Astrocyte (in vitro differentiated cells and primary cell): ENCODE measurements at regions not wholly inside any gene's neighbourhood (a gene's known extent, or its start where the extent isn't known, plus 50 kb on each side); places are given as distances from the start of the nearest gene placed in this dataset.

Experiments
- EZH2 ChIP-seq: IDR thresholded peaks from 2 replicates; pipeline ENCODE4 v1.6.1; 2012; ENCODE audit warnings: mild to moderate bottlenecking, low read length, inconsistent platforms; ENCODE audit not compliant: insufficient read depth
- TF ChIP-seq, protein P1 (sequence below): IDR thresholded peaks from 2 replicates; pipeline ENCODE4 v1.5.1; 2011; ENCODE audit warnings: low read depth, mild to moderate bottlenecking, inconsistent platforms, low read length, moderate library complexity; ENCODE audit not compliant: insufficient read depth

DNA sequence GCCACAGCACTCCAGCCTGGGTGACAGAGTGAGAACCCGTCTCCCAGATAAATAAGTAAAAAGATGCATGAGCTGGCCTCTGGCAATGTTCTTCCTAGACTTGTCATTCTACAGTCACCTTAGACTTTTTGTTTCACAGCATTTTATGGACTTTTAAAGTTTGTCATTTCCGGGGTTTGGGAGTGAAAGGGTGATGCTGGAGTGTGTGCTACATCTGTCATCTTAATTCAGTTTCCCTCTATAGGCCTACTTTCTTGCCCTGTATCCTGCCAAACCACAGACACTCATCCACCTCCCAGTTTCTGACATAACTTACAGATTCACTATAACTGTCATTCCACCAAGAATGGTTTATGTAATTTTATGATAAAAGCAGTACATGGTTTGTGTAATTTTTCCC is 166.7 kb upstream of the PARP11 start:
- TF ChIP-seq, protein P1, sequence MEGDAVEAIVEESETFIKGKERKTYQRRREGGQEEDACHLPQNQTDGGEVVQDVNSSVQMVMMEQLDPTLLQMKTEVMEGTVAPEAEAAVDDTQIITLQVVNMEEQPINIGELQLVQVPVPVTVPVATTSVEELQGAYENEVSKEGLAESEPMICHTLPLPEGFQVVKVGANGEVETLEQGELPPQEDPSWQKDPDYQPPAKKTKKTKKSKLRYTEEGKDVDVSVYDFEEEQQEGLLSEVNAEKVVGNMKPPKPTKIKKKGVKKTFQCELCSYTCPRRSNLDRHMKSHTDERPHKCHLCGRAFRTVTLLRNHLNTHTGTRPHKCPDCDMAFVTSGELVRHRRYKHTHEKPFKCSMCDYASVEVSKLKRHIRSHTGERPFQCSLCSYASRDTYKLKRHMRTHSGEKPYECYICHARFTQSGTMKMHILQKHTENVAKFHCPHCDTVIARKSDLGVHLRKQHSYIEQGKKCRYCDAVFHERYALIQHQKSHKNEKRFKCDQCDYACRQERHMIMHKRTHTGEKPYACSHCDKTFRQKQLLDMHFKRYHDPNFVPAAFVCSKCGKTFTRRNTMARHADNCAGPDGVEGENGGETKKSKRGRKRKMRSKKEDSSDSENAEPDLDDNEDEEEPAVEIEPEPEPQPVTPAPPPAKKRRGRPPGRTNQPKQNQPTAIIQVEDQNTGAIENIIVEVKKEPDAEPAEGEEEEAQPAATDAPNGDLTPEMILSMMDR, result no peak
- no peak for TF ChIP-seq EZH2
